Gastrocnemius medialis (tissue), 4 donors: ENCODE measurements at regions not wholly inside any gene's neighbourhood (a gene's known extent, or its start where the extent isn't known, plus 50 kb on each side); places are given as distances from the start of the nearest gene placed in this dataset.

Experiments
- POLR2A ChIP-seq, 2 donors: fragments of 450-650 bp; IDR thresholded peaks; one replicate each; pipeline ENCODE4 v1.6.1; 2017; ENCODE audit warnings: antibody characterized with exemption in 2 of 2, mild to moderate bottlenecking in 2 of 2, moderate library complexity in 2 of 2
- TF ChIP-seq, protein P1 (sequence below), 5 experiments: fragments of 450-650 bp in 3 of 5; fragments of 200-600 bp in 2 of 5; sonication (generic) in 2 of 5; IDR thresholded peaks in 4 of 5; conservative IDR thresholded peaks in 1 of 5; 1 replicate in 4 of 5; 2 replicates in 1 of 5; pipeline ENCODE4 v1.5.1; 2016 to 2019; ENCODE audit warnings: antibody characterized with exemption in 5 of 5, mild to moderate bottlenecking in 3 of 5, moderate library complexity in 3 of 5

DNA sequence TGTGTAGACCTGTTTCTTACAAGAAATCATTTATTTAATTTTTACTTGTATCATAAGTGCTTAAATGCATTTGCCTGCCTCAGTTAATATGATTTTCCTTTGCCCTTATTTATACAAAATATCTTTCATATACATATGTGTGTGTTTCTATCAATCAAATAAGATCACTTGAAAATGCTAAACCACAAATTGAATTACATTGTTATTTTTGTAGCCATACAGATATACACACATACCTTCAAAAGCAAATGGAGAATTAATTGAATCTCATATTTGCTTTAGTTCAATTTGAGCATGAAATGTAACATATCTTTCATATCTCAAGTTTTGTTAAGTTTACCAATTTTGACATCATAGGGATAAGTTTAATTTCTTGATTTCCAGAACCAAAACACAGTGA is 755.8 kb upstream of the PIK3C3 start:
- no peak for TF ChIP-seq POLR2A (IDR thresholded peaks at IDR 0.05)
- TF ChIP-seq, protein P1, sequence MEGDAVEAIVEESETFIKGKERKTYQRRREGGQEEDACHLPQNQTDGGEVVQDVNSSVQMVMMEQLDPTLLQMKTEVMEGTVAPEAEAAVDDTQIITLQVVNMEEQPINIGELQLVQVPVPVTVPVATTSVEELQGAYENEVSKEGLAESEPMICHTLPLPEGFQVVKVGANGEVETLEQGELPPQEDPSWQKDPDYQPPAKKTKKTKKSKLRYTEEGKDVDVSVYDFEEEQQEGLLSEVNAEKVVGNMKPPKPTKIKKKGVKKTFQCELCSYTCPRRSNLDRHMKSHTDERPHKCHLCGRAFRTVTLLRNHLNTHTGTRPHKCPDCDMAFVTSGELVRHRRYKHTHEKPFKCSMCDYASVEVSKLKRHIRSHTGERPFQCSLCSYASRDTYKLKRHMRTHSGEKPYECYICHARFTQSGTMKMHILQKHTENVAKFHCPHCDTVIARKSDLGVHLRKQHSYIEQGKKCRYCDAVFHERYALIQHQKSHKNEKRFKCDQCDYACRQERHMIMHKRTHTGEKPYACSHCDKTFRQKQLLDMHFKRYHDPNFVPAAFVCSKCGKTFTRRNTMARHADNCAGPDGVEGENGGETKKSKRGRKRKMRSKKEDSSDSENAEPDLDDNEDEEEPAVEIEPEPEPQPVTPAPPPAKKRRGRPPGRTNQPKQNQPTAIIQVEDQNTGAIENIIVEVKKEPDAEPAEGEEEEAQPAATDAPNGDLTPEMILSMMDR (IDR thresholded peaks at IDR 0.05 in 4 of 5, conservative IDR thresholded peaks at IDR 0.05 in 1 of 5) = no peak
